Ascending aorta (tissue), 2 donors: ENCODE measurements at regions not wholly inside any gene's neighbourhood (a gene's known extent, or its start where the extent isn't known, plus 50 kb on each side); places are given as distances from the start of the nearest gene placed in this dataset.
"Not testable (repeated sequence)": the region's sequence is repeated elsewhere in the genome, so short reads cannot be mapped to it uniquely, and the experiment has no call there.

ENCODE experiments used
- DNase-seq, 2 donors: peaks; one replicate each; pipeline ENCODE4 v3.0.0-alpha.2; 2019; ENCODE audit warnings: low spot score in 2 of 2
- H3K27ac ChIP-seq, 2 donors: fragments of 200-600 bp; sonication (generic); one replicate each; pipeline ENCODE4 v1.5.1; 2016 to 2017; ENCODE audit warnings: mild to moderate bottlenecking in 1 of 2
- H3K27me3 ChIP-seq: fragments of 200-600 bp; sonication (generic); one replicate; pipeline ENCODE4 v1.5.1; 2017
- H3K36me3 ChIP-seq, 2 donors: fragments of 200-600 bp; sonication (generic); one replicate each; pipeline ENCODE4 v1.5.1; 2016
- H3K4me1 ChIP-seq, 2 donors: fragments of 200-600 bp; sonication (generic); one replicate each; pipeline ENCODE4 v1.5.1; 2016 to 2017; ENCODE audit warnings: mild to moderate bottlenecking in 1 of 2
- H3K4me3 ChIP-seq, 2 donors: fragments of 200-600 bp; sonication (generic); one replicate each; pipeline ENCODE4 v1.5.1; 2016 to 2017; ENCODE audit warnings: mild to moderate bottlenecking in 1 of 2
- H3K9me3 ChIP-seq, 2 donors: fragments of 200-600 bp; sonication (generic); one replicate each; pipeline ENCODE4 v1.5.1; 2016
- intact Hi-C: fragments of 100-400 bp; cut with DNase I; formaldehyde crosslinking; loops from one replicate; pipeline ENCODE4 v1.15.1; 2023
- TF ChIP-seq, protein P1 (sequence below), 3 experiments: fragments of 200-600 bp in 2 of 3; fragments of 450-650 bp in 1 of 3; sonication (generic) in 2 of 3; IDR thresholded peaks; one replicate each; pipeline ENCODE4 v1.5.1; 2016 to 2019; ENCODE audit warnings: antibody characterized with exemption in 3 of 3, mild to moderate bottlenecking in 1 of 3, moderate library complexity in 1 of 3

DNA sequence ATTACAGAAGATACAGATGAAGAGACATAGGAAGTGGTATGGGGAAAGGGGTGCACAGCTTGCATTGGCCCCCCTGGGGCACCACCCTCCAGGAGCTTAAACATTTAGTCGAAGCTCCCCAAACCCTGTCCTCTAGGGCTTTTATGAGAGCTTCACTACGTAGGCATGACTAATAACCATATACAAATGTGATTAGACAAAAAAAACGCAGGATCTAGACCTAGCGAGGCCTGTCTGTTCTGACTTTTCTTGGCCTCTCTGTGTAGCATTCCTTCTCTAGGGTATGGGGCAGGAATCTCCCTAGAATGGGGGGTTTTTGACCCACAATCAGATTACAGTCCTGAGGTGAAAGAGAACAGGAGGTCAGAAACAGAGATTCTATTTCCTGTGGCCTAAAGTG, 293.7 kb upstream of the GALNTL6 start:
- TF ChIP-seq, protein P1, sequence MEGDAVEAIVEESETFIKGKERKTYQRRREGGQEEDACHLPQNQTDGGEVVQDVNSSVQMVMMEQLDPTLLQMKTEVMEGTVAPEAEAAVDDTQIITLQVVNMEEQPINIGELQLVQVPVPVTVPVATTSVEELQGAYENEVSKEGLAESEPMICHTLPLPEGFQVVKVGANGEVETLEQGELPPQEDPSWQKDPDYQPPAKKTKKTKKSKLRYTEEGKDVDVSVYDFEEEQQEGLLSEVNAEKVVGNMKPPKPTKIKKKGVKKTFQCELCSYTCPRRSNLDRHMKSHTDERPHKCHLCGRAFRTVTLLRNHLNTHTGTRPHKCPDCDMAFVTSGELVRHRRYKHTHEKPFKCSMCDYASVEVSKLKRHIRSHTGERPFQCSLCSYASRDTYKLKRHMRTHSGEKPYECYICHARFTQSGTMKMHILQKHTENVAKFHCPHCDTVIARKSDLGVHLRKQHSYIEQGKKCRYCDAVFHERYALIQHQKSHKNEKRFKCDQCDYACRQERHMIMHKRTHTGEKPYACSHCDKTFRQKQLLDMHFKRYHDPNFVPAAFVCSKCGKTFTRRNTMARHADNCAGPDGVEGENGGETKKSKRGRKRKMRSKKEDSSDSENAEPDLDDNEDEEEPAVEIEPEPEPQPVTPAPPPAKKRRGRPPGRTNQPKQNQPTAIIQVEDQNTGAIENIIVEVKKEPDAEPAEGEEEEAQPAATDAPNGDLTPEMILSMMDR (IDR thresholded peaks at IDR 0.05): no peak
- Histone ChIP-seq H3K9me3 (peaks cover 0 to 7% of the 10 kb centered on the region in 2 donors), H3K27ac (no peak overlapping the region), H3K4me1 (no peaks in the 10 kb centered on the region), H3K4me3 (no peak overlapping the region), H3K27me3 (no peaks in the 10 kb centered on the region), H3K36me3 (no peaks in the 10 kb centered on the region)
- intact Hi-C loops: no loop called here
- DNase-seq: no peak

DNA sequence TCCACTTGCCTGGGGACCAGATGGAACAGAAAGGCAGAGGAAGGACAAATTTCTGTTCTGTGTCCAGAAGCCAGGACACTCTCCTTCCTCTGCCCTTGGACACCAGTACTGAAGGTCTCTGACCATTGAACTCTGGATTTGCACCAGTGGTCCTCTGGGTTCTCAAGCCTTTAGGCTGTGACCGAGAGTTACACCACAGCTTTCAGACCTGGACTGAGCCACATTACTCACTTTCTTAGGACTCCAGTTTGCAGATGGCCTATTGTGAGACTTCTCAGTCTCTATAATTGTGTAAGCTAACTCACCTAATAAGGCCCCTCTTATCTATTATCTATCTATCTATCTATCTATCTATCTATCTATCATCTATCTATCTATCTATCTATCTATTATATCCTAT, 295.3 kb upstream of the GALNTL6 start:
- DNase-seq: no peak
- Histone ChIP-seq H3K4me3 (no peak overlapping the region), H3K27me3 (no peaks in the 10 kb centered on the region), H3K27ac (no peak overlapping the region), H3K36me3 (no peaks in the 10 kb centered on the region), H3K9me3 (peaks cover 0 to 15% of the 10 kb centered on the region in 2 donors), H3K4me1 (no peaks in the 10 kb centered on the region)
- TF ChIP-seq, protein P1 (IDR thresholded peaks at IDR 0.05): no peak
- intact Hi-C loops: no loop called here

GRCh38 chr4:171516694-171517093, 296.5 kb upstream of the GALNTL6 start:
- peaks cover 0 to 15% of the 10 kb centered on the region in 2 donors for H3K9me3 ChIP-seq
- no peak overlapping the region for H3K27ac ChIP-seq
- no peaks in the 10 kb centered on the region for H3K36me3 ChIP-seq
- intact Hi-C loops: no loop called here
- TF ChIP-seq, protein P1 (IDR thresholded peaks at IDR 0.05): no peak
- H3K4me3 ChIP-seq: no peak overlapping the region
- no peak for DNase-seq
- no peaks in the 10 kb centered on the region for H3K4me1 ChIP-seq
- H3K27me3 ChIP-seq: no peaks in the 10 kb centered on the region

DNA sequence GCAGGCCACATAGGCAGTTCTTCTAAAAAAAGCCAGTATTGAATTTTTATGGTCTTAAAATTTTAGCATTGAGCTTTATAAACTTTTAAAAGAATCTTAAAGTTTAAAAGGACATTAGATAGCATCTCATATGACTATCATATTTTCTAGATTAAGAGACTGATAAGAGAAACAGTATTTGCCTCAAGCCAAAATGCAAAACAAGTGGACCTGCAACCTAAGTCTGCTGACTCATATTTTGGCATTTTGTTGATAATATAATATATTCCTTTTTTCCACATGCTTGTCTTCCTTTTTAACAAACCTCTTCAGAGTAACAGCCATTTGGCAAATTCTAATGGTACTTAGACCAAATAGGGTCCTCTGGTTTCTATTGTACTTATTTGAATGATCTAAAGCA, 328.5 kb upstream of the GALNTL6 start:
- Histone ChIP-seq H3K9me3 (no peaks in the 10 kb centered on the region), H3K36me3 (no peaks in the 10 kb centered on the region), H3K27ac (no peak overlapping the region), H3K27me3 (no peaks in the 10 kb centered on the region), H3K4me1 (no peaks in the 10 kb centered on the region), H3K4me3 (no peak overlapping the region)
- intact Hi-C loops: no loop called here
- no peak for DNase-seq
- TF ChIP-seq, protein P1 (IDR thresholded peaks at IDR 0.05): no peak

DNA sequence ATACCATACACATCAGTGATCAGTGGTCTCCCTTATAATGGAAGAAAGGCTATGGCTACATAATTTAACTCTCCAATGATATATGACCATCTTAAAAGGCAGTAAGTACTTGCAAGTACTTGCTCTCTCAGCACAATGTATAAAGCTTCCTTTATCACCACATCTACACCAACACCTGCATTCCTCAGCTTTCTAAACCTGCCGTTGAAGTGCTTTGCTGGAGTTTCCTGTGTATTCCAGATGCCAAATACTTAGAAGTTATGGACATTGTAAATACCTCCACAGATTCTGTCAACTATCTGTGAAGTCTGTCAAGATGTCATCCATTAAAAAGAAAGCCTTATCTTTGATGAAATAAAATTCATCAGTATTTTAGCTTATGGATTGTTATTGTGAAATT, 335.0 kb upstream of the GALNTL6 start:
- Histone ChIP-seq H3K9me3 (no peaks in the 10 kb centered on the region), H3K27me3 (no peaks in the 10 kb centered on the region), H3K4me3 (no peak overlapping the region), H3K4me1 (no peaks in the 10 kb centered on the region), H3K36me3 (no peaks in the 10 kb centered on the region), H3K27ac (no peak overlapping the region)
- TF ChIP-seq, protein P1 (IDR thresholded peaks at IDR 0.05): no peak
- DNase-seq: no peak
- intact Hi-C loops: no loop called here

GRCh38 chr4:171475111-171475510, 338.1 kb upstream of the GALNTL6 start:
- H3K27ac ChIP-seq, H3K4me3 ChIP-seq, intact Hi-C loops: not testable (repeated sequence)

More at GRCh38 chr4:171475111-171475510, 338.1 kb upstream of the GALNTL6 start:
- H3K4me1 ChIP-seq, H3K36me3 ChIP-seq, H3K27me3 ChIP-seq, DNase-seq, H3K9me3 ChIP-seq: not testable (repeated sequence)
